OCI-LY7 (cell line): ENCODE measurements at regions not wholly inside any gene's neighbourhood (a gene's known extent, or its start where the extent isn't known, plus 50 kb on each side); places are given as distances from the start of the nearest gene placed in this dataset.

Experiments
- CTCF ChIP-seq: fragments of 200-600 bp; sonication (generic); conservative IDR thresholded peaks from 2 replicates; pipeline ENCODE4 v1.5.1; 2014; ENCODE audit warnings: mild to moderate bottlenecking, antibody characterized with exemption, low read length, moderate library complexity, mixed read lengths
- EZH2phosphoT487 ChIP-seq: fragments of 200-600 bp; sonication (generic); IDR thresholded peaks from 2 replicates; pipeline ENCODE4 v1.6.1; 2018; ENCODE audit warnings: low read depth, borderline replicate concordance, mild to moderate bottlenecking, mixed run types, antibody characterized with exemption, low read length, moderate library complexity, mixed read lengths

GRCh38 chr6:97443408-97444080 lies 160.5 kb upstream of the MMS22L start:
- TF ChIP-seq CTCF (no peak), EZH2phosphoT487 (no peak)
